KMS-11 (cell line): ENCODE measurements at regions not wholly inside any gene's neighbourhood (a gene's known extent, or its start where the extent isn't known, plus 50 kb on each side); places are given as distances from the start of the nearest gene placed in this dataset.
"Not testable (repeated sequence)": the region's sequence is repeated elsewhere in the genome, so short reads cannot be mapped to it uniquely, and the experiment has no call there.

Source experiments
- H2AFZ ChIP-seq: fragments of 200-600 bp; sonication (generic); 2 replicates; pipeline ENCODE4 v1.6.1; 2016; ENCODE audit warnings: antibody characterized with exemption, mixed run types, low read depth
- H3K27ac ChIP-seq: fragments of 200-600 bp; sonication (generic); 2 replicates; pipeline ENCODE4 v1.6.1; 2016; ENCODE audit warnings: mild to moderate bottlenecking, mixed run types
- H3K27me3 ChIP-seq: fragments of 200-600 bp; sonication (generic); 2 replicates; pipeline ENCODE4 v1.6.1; 2017; ENCODE audit warnings: mild to moderate bottlenecking, low read depth, mixed run types, moderate library complexity; ENCODE audit not compliant: insufficient read depth
- H3K36me3 ChIP-seq: fragments of 200-600 bp; sonication (generic); 2 replicates; pipeline ENCODE4 v1.6.1; 2017; ENCODE audit warnings: mild to moderate bottlenecking, mixed run types; ENCODE audit not compliant: insufficient read depth
- H3K4me1 ChIP-seq: fragments of 200-600 bp; sonication (generic); 2 replicates; pipeline ENCODE4 v1.6.1; 2016; ENCODE audit warnings: mild to moderate bottlenecking, low read depth, mixed run types; ENCODE audit not compliant: poor library complexity, severe bottlenecking
- H3K4me2 ChIP-seq: fragments of 200-600 bp; sonication (generic); 2 replicates; pipeline ENCODE4 v1.7.0; 2016; ENCODE audit warnings: mild to moderate bottlenecking, mixed run types
- H3K4me3 ChIP-seq: fragments of 200-600 bp; sonication (generic); IDR thresholded peaks from 2 replicates; pipeline ENCODE4 v1.6.1; 2017; ENCODE audit warnings: low read depth, low read length, mixed read lengths; ENCODE audit not compliant: insufficient read depth
- H3K79me2 ChIP-seq: fragments of 200-600 bp; sonication (generic); 2 replicates; pipeline ENCODE4 v1.6.1; 2016; ENCODE audit warnings: low read depth, mixed run types; ENCODE audit not compliant: insufficient read depth
- H3K9ac ChIP-seq: fragments of 200-600 bp; sonication (generic); 2 replicates; pipeline ENCODE4 v1.6.1; 2016; ENCODE audit warnings: mild to moderate bottlenecking, mixed run types
- H4K20me1 ChIP-seq: fragments of 200-600 bp; sonication (generic); 2 replicates; pipeline ENCODE4 v1.6.1; 2016; ENCODE audit warnings: mild to moderate bottlenecking, mixed run types; ENCODE audit not compliant: insufficient read depth
- TF ChIP-seq, protein P1 (sequence below): fragments of 200-600 bp; sonication (generic); conservative IDR thresholded peaks from 2 replicates; pipeline ENCODE4 v1.6.1; 2017; ENCODE audit warnings: low read depth, mild to moderate bottlenecking, antibody characterized with exemption, low read length, moderate library complexity, mixed read lengths

GRCh38 chr12:94841177-94841576 is 162.3 kb downstream of the NDUFA12 start:
- Histone ChIP-seq H3K4me3 (no peak overlapping the region), H3K9ac (no peak overlapping the region), H3K36me3 (no peaks in the 10 kb centered on the region), H4K20me1 (no peaks in the 10 kb centered on the region), H3K4me2 (no peak overlapping the region), H3K4me1 (no peaks in the 10 kb centered on the region), H3K27me3 (no peaks in the 10 kb centered on the region), H3K79me2 (no peaks in the 10 kb centered on the region), H3K27ac (no peak overlapping the region), H2AFZ (no peak overlapping the region)
- TF ChIP-seq, protein P1, sequence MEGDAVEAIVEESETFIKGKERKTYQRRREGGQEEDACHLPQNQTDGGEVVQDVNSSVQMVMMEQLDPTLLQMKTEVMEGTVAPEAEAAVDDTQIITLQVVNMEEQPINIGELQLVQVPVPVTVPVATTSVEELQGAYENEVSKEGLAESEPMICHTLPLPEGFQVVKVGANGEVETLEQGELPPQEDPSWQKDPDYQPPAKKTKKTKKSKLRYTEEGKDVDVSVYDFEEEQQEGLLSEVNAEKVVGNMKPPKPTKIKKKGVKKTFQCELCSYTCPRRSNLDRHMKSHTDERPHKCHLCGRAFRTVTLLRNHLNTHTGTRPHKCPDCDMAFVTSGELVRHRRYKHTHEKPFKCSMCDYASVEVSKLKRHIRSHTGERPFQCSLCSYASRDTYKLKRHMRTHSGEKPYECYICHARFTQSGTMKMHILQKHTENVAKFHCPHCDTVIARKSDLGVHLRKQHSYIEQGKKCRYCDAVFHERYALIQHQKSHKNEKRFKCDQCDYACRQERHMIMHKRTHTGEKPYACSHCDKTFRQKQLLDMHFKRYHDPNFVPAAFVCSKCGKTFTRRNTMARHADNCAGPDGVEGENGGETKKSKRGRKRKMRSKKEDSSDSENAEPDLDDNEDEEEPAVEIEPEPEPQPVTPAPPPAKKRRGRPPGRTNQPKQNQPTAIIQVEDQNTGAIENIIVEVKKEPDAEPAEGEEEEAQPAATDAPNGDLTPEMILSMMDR: no peak

GRCh38 chr12:94839347-94839746 is 164.2 kb downstream of the NDUFA12 start:
- TF ChIP-seq, protein P1: no peak
- Histone ChIP-seq H3K79me2 (no peaks in the 10 kb centered on the region), H3K4me3 (no peak overlapping the region), H3K4me1 (no peaks in the 10 kb centered on the region), H2AFZ (no peak overlapping the region), H3K36me3 (no peaks in the 10 kb centered on the region), H3K27ac (no peak overlapping the region), H4K20me1 (no peaks in the 10 kb centered on the region), H3K27me3 (no peaks in the 10 kb centered on the region), H3K9ac (no peak overlapping the region), H3K4me2 (no peak overlapping the region)

DNA sequence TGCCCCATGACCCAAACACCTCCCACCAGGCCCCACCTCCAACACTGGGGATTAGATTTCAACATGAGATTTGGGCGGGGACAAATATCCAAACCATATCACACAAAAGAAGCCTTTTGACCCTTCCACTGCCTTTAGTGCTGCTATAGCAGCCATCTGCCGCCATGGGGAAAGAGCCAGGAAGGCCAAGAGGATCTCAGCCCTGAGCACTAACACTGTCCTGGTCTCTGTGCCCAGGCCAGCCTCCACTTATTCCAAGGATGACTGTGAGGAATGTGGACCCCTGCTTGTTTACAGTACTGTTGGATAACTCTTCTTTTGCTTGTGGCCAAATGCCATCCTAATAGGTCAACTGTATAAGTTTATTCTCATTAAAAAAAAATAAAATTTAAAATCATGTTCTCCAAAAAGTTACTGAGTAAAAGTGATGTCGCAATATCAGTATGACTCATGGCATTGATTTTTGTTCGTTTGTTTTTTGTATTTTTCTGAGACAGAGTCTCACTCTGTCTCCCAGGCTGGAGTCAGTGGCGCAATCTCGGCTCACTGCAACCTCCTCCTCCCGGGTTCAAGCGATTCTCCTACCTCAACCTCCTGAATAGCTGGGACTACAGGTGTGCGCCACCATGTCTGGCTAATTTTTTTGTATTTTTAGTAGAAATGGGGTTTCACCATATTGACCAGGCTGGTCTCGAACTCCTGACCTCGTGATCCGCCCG is 166.4 kb downstream of the NDUFA12 start:
- H3K27me3 ChIP-seq, H3K79me2 ChIP-seq, H3K4me3 ChIP-seq, H2AFZ ChIP-seq, H3K9ac ChIP-seq, H3K36me3 ChIP-seq, H3K4me2 ChIP-seq, H4K20me1 ChIP-seq, H3K27ac ChIP-seq: not testable (repeated sequence)
- H3K4me1 ChIP-seq: peaks cover 14% of the 10 kb centered on the region

GRCh38 chr12:94834036-94834625 is 169.4 kb downstream of the NDUFA12 start:
- H3K27ac ChIP-seq: no peak overlapping the region

More at GRCh38 chr12:94834036-94834625, 169.4 kb downstream of the NDUFA12 start:
- no peak overlapping the region for H3K4me3 ChIP-seq
- H3K4me1 ChIP-seq: peaks cover 43% of the 10 kb centered on the region
- H3K36me3 ChIP-seq: no peaks in the 10 kb centered on the region
- no peaks in the 10 kb centered on the region for H4K20me1 ChIP-seq
- no peaks in the 10 kb centered on the region for H3K79me2 ChIP-seq
- TF ChIP-seq, protein P1: no peak
- H3K9ac ChIP-seq: no peak overlapping the region
- H2AFZ ChIP-seq: no peak overlapping the region
- no peak overlapping the region for H3K4me2 ChIP-seq
- no peaks in the 10 kb centered on the region for H3K27me3 ChIP-seq
